DND-41 (cell line): ENCODE measurements at regions not wholly inside any gene's neighbourhood (a gene's known extent, or its start where the extent isn't known, plus 50 kb on each side); places are given as distances from the start of the nearest gene placed in this dataset.
"Not testable (repeated sequence)": the region's sequence is repeated elsewhere in the genome, so short reads cannot be mapped to it uniquely, and the experiment has no call there.

Experiments
- ATAC-seq: fragments of 200-7000 bp; cut with Tn5 transposase; 3 replicates; pipeline ENCODE4 v1.9.1; 2021; ENCODE audit warnings: low read depth; ENCODE audit not compliant: insufficient read depth
- DNase-seq: peaks from one replicate; pipeline ENCODE4 v3.0.0-alpha.2; 2020
- H2AFZ ChIP-seq: 2 replicates; pipeline ENCODE4 v1.6.0; 2012; ENCODE audit warnings: low read depth, low read length
- H3K27ac ChIP-seq: 2 replicates; pipeline ENCODE4 v1.5.1; 2012; ENCODE audit warnings: low read length, inconsistent platforms
- H3K27me3 ChIP-seq: fragments of 200-600 bp; sonication (generic); 2 replicates; pipeline ENCODE4 v1.6.0; 2012; ENCODE audit warnings: low read length, mild to moderate bottlenecking, inconsistent platforms; ENCODE audit not compliant: insufficient read depth, poor library complexity
- H3K36me3 ChIP-seq: 2 replicates; pipeline ENCODE4 v1.5.1; 2012; ENCODE audit warnings: low read length, inconsistent platforms; ENCODE audit not compliant: insufficient read depth
- H3K4me1 ChIP-seq: 2 replicates; pipeline ENCODE4 v1.5.1; 2012; ENCODE audit warnings: mild to moderate bottlenecking, low read length; ENCODE audit not compliant: insufficient read depth
- H3K4me2 ChIP-seq: 2 replicates; pipeline ENCODE4 v1.6.0; 2012; ENCODE audit warnings: mild to moderate bottlenecking, moderate library complexity, low read length, inconsistent platforms; ENCODE audit not compliant: insufficient read depth
- H3K4me3 ChIP-seq, 2 experiments: fragments of 200-600 bp in 1 of 2; shearing (Covaris generic) in 1 of 2; 2 replicates each; pipeline ENCODE4 v1.5.1; 2012 to 2016; ENCODE audit warnings: inconsistent platforms in 2 of 2, low read length in 2 of 2, mild to moderate bottlenecking in 2 of 2, low read depth in 1 of 2, moderate library complexity in 1 of 2
- H3K79me2 ChIP-seq: 2 replicates; pipeline ENCODE4 v1.6.0; 2012; ENCODE audit warnings: low read length, inconsistent platforms; ENCODE audit not compliant: insufficient read depth
- H3K9ac ChIP-seq: 2 replicates; pipeline ENCODE4 v1.6.0; 2012; ENCODE audit warnings: low read depth, mild to moderate bottlenecking, inconsistent platforms, low read length, moderate library complexity
- H3K9me3 ChIP-seq: 2 replicates; pipeline ENCODE4 v1.5.1; 2012; ENCODE audit warnings: low read length, moderate library complexity, mild to moderate bottlenecking, inconsistent platforms; ENCODE audit not compliant: insufficient read depth, severe bottlenecking
- H4K20me1 ChIP-seq: 2 replicates; pipeline ENCODE4 v1.6.0; 2012; ENCODE audit warnings: low read length; ENCODE audit not compliant: insufficient read depth
- CTCF ChIP-seq: IDR thresholded peaks from 2 replicates; pipeline ENCODE4 v1.5.1; 2012; ENCODE audit warnings: borderline replicate concordance, low read length, moderate library complexity, mild to moderate bottlenecking; ENCODE audit not compliant: poor library complexity, severe bottlenecking; ENCODE audit errors: extremely low read depth
- EZH2 ChIP-seq: IDR thresholded peaks from 3 replicates; pipeline ENCODE4 v1.6.1; 2012; ENCODE audit warnings: borderline replicate concordance, low read depth, mild to moderate bottlenecking, moderate library complexity, low read length, inconsistent platforms; ENCODE audit not compliant: severe bottlenecking

GRCh38 chr16:32066016-32066651 lies 187.0 kb upstream of the TP53TG3D start:
- H3K9ac ChIP-seq, H3K9me3 ChIP-seq, H4K20me1 ChIP-seq, H3K4me2 ChIP-seq, H3K27me3 ChIP-seq, H3K4me3 ChIP-seq, H2AFZ ChIP-seq, H3K4me1 ChIP-seq, H3K79me2 ChIP-seq, H3K36me3 ChIP-seq, H3K27ac ChIP-seq: not testable (repeated sequence)
- peak; percentile 44 for TF ChIP-seq CTCF
- DNase-seq (peak; percentile 47), ATAC-seq (peak; percentile 69; the same call in 2 of the 3 replicates)

- H3K36me3 ChIP-seq, H3K27ac ChIP-seq, DNase-seq, H3K4me2 ChIP-seq, H2AFZ ChIP-seq, H3K27me3 ChIP-seq, H3K4me1 ChIP-seq, H3K79me2 ChIP-seq, H3K9me3 ChIP-seq, H3K9ac ChIP-seq, H3K4me3 ChIP-seq, H4K20me1 ChIP-seq: not testable (repeated sequence)
- ATAC-seq: peak; percentile 90
Measured at GRCh38 chr16:32071586-32071985, 181.5 kb upstream of the TP53TG3D start.

- not testable (repeated sequence) for H3K36me3 ChIP-seq, H3K4me2 ChIP-seq, H3K4me3 ChIP-seq, H3K79me2 ChIP-seq, ATAC-seq, H3K9me3 ChIP-seq, H2AFZ ChIP-seq, DNase-seq, H3K4me1 ChIP-seq, H3K9ac ChIP-seq, H4K20me1 ChIP-seq, H3K27ac ChIP-seq
- peaks cover 14% of the 10 kb centered on the region for H3K27me3 ChIP-seq
Measured at GRCh38 chr16:32083891-32084290, 169.2 kb upstream of the TP53TG3D start.

- not testable (repeated sequence) for H3K27ac ChIP-seq, H3K9ac ChIP-seq, H2AFZ ChIP-seq, ATAC-seq, H3K36me3 ChIP-seq, H3K4me2 ChIP-seq, H4K20me1 ChIP-seq, H3K79me2 ChIP-seq, H3K4me3 ChIP-seq, H3K9me3 ChIP-seq, H3K4me1 ChIP-seq
- DNase-seq: peak; percentile 23
- H3K27me3 ChIP-seq: peaks cover 14% of the 10 kb centered on the region
- peak; percentile 62 for TF ChIP-seq EZH2
Measured at GRCh38 chr16:32084656-32085401, 168.3 kb upstream of the TP53TG3D start.
